ENCODE measurements at regions not wholly inside any gene's neighbourhood (a gene's known extent, or its start where the extent isn't known, plus 50 kb on each side); places are given as distances from the start of the nearest gene placed in this dataset.

DNA sequence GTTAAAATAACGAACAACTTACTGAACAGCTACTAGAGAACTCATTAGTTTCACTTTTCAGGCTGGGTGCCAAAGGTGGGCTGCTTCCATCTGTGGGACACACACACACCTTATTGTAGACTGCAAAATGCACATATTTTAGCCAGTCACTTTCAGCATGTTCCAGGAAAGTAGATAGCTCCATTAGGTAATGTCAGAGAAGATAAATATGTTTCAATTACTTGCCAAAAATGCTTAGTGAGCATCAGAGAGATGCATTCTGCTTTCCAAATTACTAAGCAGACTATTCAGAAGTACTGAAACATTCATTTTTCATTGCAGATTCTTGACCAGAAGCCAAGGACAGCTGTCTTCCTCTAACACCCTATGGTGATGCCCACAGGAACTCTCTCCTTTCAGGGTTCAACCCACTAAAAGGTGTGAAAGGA lies 56.2 kb upstream of the APC start (continued):
- TF ChIP-seq FOXA1 (IDR thresholded peaks at IDR 0.05; ENCODE audit: borderline replicate concordance) (no peak), ZNF134 (CRISPR knock-in tag; conservative IDR thresholded peaks at IDR 0.05) (no peak), ESRRA (IDR thresholded peaks at IDR 0.05; ENCODE audit: borderline replicate concordance, low read depth) (no peak), E2F4 (CRISPR knock-in tag; IDR thresholded peaks at IDR 0.05; ENCODE audit: low read depth) (no peak), ZNF316 (IDR thresholded peaks at IDR 0.05) (0 out of 2 replicates have a peak, but pooled peaks have one; percentile 8), ZSCAN29 (IDR thresholded peaks at IDR 0.05) (no peak), USF2 (CRISPR knock-in tag; IDR thresholded peaks at IDR 0.05) (no peak), MAFF (IDR thresholded peaks at IDR 0.05; ENCODE audit: low read length) (no peak)
- TF ChIP-seq, protein P1, sequence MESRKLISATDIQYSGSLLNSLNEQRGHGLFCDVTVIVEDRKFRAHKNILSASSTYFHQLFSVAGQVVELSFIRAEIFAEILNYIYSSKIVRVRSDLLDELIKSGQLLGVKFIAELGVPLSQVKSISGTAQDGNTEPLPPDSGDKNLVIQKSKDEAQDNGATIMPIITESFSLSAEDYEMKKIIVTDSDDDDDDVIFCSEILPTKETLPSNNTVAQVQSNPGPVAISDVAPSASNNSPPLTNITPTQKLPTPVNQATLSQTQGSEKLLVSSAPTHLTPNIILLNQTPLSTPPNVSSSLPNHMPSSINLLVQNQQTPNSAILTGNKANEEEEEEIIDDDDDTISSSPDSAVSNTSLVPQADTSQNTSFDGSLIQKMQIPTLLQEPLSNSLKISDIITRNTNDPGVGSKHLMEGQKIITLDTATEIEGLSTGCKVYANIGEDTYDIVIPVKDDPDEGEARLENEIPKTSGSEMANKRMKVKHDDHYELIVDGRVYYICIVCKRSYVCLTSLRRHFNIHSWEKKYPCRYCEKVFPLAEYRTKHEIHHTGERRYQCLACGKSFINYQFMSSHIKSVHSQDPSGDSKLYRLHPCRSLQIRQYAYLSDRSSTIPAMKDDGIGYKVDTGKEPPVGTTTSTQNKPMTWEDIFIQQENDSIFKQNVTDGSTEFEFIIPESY (CRISPR knock-in tag; IDR thresholded peaks at IDR 0.05), result no peak
- TF ChIP-seq, protein P2, sequence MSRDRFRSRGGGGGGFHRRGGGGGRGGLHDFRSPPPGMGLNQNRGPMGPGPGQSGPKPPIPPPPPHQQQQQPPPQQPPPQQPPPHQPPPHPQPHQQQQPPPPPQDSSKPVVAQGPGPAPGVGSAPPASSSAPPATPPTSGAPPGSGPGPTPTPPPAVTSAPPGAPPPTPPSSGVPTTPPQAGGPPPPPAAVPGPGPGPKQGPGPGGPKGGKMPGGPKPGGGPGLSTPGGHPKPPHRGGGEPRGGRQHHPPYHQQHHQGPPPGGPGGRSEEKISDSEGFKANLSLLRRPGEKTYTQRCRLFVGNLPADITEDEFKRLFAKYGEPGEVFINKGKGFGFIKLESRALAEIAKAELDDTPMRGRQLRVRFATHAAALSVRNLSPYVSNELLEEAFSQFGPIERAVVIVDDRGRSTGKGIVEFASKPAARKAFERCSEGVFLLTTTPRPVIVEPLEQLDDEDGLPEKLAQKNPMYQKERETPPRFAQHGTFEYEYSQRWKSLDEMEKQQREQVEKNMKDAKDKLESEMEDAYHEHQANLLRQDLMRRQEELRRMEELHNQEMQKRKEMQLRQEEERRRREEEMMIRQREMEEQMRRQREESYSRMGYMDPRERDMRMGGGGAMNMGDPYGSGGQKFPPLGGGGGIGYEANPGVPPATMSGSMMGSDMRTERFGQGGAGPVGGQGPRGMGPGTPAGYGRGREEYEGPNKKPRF (IDR thresholded peaks at IDR 0.05; ENCODE audit: low read depth, low read length), result no peak
